ENCODE measurements at regions not wholly inside any gene's neighbourhood (a gene's known extent, or its start where the extent isn't known, plus 50 kb on each side); places are given as distances from the start of the nearest gene placed in this dataset.
"Not testable (repeated sequence)": the region's sequence is repeated elsewhere in the genome, so short reads cannot be mapped to it uniquely, and the experiment has no call there.

- H3K9ac ChIP-seq (ENCODE audit: low read depth in 1 of 2, low read length in 2 of 2); H3K4me3 ChIP-seq (ENCODE audit: low read depth in 1 of 2, low read length in 2 of 2); H3K4me1 ChIP-seq (ENCODE audit: control insufficient read depth in 1 of 2, insufficient read depth in 2 of 2, low read length in 2 of 2); H3K27me3 ChIP-seq (ENCODE audit: control insufficient read depth in 1 of 2, insufficient read depth in 2 of 2, low read length in 2 of 2); H3K9me3 ChIP-seq (ENCODE audit: control insufficient read depth in 1 of 2, low read length in 2 of 2); H3K27ac ChIP-seq (ENCODE audit: low read depth, low read length); H3K36me3 ChIP-seq (ENCODE audit: control insufficient read depth in 1 of 2, insufficient read depth in 2 of 2, low read length in 2 of 2): not testable (repeated sequence)
Measured at GRCh38 chr12:9396367-9396766, 188.2 kb upstream of the PZP start.

- not testable (repeated sequence) for H3K9ac ChIP-seq (ENCODE audit: low read depth in 1 of 2, low read length in 2 of 2); H3K36me3 ChIP-seq (ENCODE audit: control insufficient read depth in 1 of 2, insufficient read depth in 2 of 2, low read length in 2 of 2); H3K4me3 ChIP-seq (ENCODE audit: low read depth in 1 of 2, low read length in 2 of 2); H3K9me3 ChIP-seq (ENCODE audit: control insufficient read depth in 1 of 2, low read length in 2 of 2); H3K27ac ChIP-seq (ENCODE audit: low read depth, low read length); H3K4me1 ChIP-seq (ENCODE audit: control insufficient read depth in 1 of 2, insufficient read depth in 2 of 2, low read length in 2 of 2); H3K27me3 ChIP-seq (ENCODE audit: control insufficient read depth in 1 of 2, insufficient read depth in 2 of 2, low read length in 2 of 2)
Measured at GRCh38 chr12:9395220-9395619, 187.0 kb upstream of the PZP start.

GRCh38 chr12:9392842-9393241, 184.6 kb upstream of the PZP start:
- H3K9ac ChIP-seq (ENCODE audit: low read depth in 1 of 2, low read length in 2 of 2) = no peak overlapping the region
- no peak overlapping the region for H3K27ac ChIP-seq (ENCODE audit: low read depth, low read length)
- H3K4me3 ChIP-seq (ENCODE audit: low read depth in 1 of 2, low read length in 2 of 2) = no peak overlapping the region
- no peaks in the 10 kb centered on the region for H3K27me3 ChIP-seq (ENCODE audit: control insufficient read depth in 1 of 2, insufficient read depth in 2 of 2, low read length in 2 of 2)
- no peaks in the 10 kb centered on the region for H3K9me3 ChIP-seq (ENCODE audit: control insufficient read depth in 1 of 2, low read length in 2 of 2)
- no peaks in the 10 kb centered on the region for H3K4me1 ChIP-seq (ENCODE audit: control insufficient read depth in 1 of 2, insufficient read depth in 2 of 2, low read length in 2 of 2)
- H3K36me3 ChIP-seq (ENCODE audit: control insufficient read depth in 1 of 2, insufficient read depth in 2 of 2, low read length in 2 of 2) = no peaks in the 10 kb centered on the region

- H3K4me3 ChIP-seq (ENCODE audit: low read depth in 1 of 2, low read length in 2 of 2) = no peak overlapping the region
- H3K9ac ChIP-seq (ENCODE audit: low read depth in 1 of 2, low read length in 2 of 2) = no peak overlapping the region
- no peaks in the 10 kb centered on the region for H3K4me1 ChIP-seq (ENCODE audit: control insufficient read depth in 1 of 2, insufficient read depth in 2 of 2, low read length in 2 of 2)
- H3K27ac ChIP-seq (ENCODE audit: low read depth, low read length) = no peak overlapping the region
- H3K36me3 ChIP-seq (ENCODE audit: control insufficient read depth in 1 of 2, insufficient read depth in 2 of 2, low read length in 2 of 2) = no peaks in the 10 kb centered on the region
- no peaks in the 10 kb centered on the region for H3K9me3 ChIP-seq (ENCODE audit: control insufficient read depth in 1 of 2, low read length in 2 of 2)
- H3K27me3 ChIP-seq (ENCODE audit: control insufficient read depth in 1 of 2, insufficient read depth in 2 of 2, low read length in 2 of 2) = no peaks in the 10 kb centered on the region
Measured at GRCh38 chr12:9391815-9392214, 183.6 kb upstream of the PZP start.

GRCh38 chr12:9390761-9391160, 182.6 kb upstream of the PZP start:
- Histone ChIP-seq H3K36me3 (ENCODE audit: control insufficient read depth in 1 of 2, insufficient read depth in 2 of 2, low read length in 2 of 2) (no peaks in the 10 kb centered on the region), H3K4me1 (ENCODE audit: control insufficient read depth in 1 of 2, insufficient read depth in 2 of 2, low read length in 2 of 2) (no peaks in the 10 kb centered on the region), H3K9me3 (ENCODE audit: control insufficient read depth in 1 of 2, low read length in 2 of 2) (no peaks in the 10 kb centered on the region), H3K27me3 (ENCODE audit: control insufficient read depth in 1 of 2, insufficient read depth in 2 of 2, low read length in 2 of 2) (no peaks in the 10 kb centered on the region), H3K4me3 (ENCODE audit: low read depth in 1 of 2, low read length in 2 of 2) (no peak overlapping the region), H3K27ac (ENCODE audit: low read depth, low read length) (no peak overlapping the region), H3K9ac (ENCODE audit: low read depth in 1 of 2, low read length in 2 of 2) (no peak overlapping the region)

GRCh38 chr12:9389796-9390195, 181.6 kb upstream of the PZP start:
- Histone ChIP-seq H3K4me3 (ENCODE audit: low read depth in 1 of 2, low read length in 2 of 2) (no peak overlapping the region), H3K27ac (ENCODE audit: low read depth, low read length) (no peak overlapping the region), H3K9ac (ENCODE audit: low read depth in 1 of 2, low read length in 2 of 2) (no peak overlapping the region), H3K36me3 (ENCODE audit: control insufficient read depth in 1 of 2, insufficient read depth in 2 of 2, low read length in 2 of 2) (no peaks in the 10 kb centered on the region), H3K4me1 (ENCODE audit: control insufficient read depth in 1 of 2, insufficient read depth in 2 of 2, low read length in 2 of 2) (no peaks in the 10 kb centered on the region), H3K27me3 (ENCODE audit: control insufficient read depth in 1 of 2, insufficient read depth in 2 of 2, low read length in 2 of 2) (no peaks in the 10 kb centered on the region), H3K9me3 (ENCODE audit: control insufficient read depth in 1 of 2, low read length in 2 of 2) (no peaks in the 10 kb centered on the region)

- H3K9me3 ChIP-seq (ENCODE audit: control insufficient read depth in 1 of 2, low read length in 2 of 2) = no peaks in the 10 kb centered on the region
- no peak overlapping the region for H3K4me3 ChIP-seq (ENCODE audit: low read depth in 1 of 2, low read length in 2 of 2)
- H3K9ac ChIP-seq (ENCODE audit: low read depth in 1 of 2, low read length in 2 of 2) = no peak overlapping the region
- H3K27ac ChIP-seq (ENCODE audit: low read depth, low read length) = no peak overlapping the region
- no peaks in the 10 kb centered on the region for H3K36me3 ChIP-seq (ENCODE audit: control insufficient read depth in 1 of 2, insufficient read depth in 2 of 2, low read length in 2 of 2)
- H3K4me1 ChIP-seq (ENCODE audit: control insufficient read depth in 1 of 2, insufficient read depth in 2 of 2, low read length in 2 of 2) = no peaks in the 10 kb centered on the region
- H3K27me3 ChIP-seq (ENCODE audit: control insufficient read depth in 1 of 2, insufficient read depth in 2 of 2, low read length in 2 of 2) = no peaks in the 10 kb centered on the region
Measured at GRCh38 chr12:9388379-9388778, 180.2 kb upstream of the PZP start.

- Histone ChIP-seq H3K36me3 (ENCODE audit: control insufficient read depth in 1 of 2, insufficient read depth in 2 of 2, low read length in 2 of 2) (no peaks in the 10 kb centered on the region), H3K4me1 (ENCODE audit: control insufficient read depth in 1 of 2, insufficient read depth in 2 of 2, low read length in 2 of 2) (no peaks in the 10 kb centered on the region), H3K9ac (ENCODE audit: low read depth in 1 of 2, low read length in 2 of 2) (no peak overlapping the region), H3K9me3 (ENCODE audit: control insufficient read depth in 1 of 2, low read length in 2 of 2) (no peaks in the 10 kb centered on the region), H3K27me3 (ENCODE audit: control insufficient read depth in 1 of 2, insufficient read depth in 2 of 2, low read length in 2 of 2) (no peaks in the 10 kb centered on the region), H3K27ac (ENCODE audit: low read depth, low read length) (no peak overlapping the region), H3K4me3 (ENCODE audit: low read depth in 1 of 2, low read length in 2 of 2) (no peak overlapping the region)
Measured at GRCh38 chr12:9387450-9387849, 179.3 kb upstream of the PZP start.

- H3K4me1 ChIP-seq (ENCODE audit: control insufficient read depth in 1 of 2, insufficient read depth in 2 of 2, low read length in 2 of 2) = peaks cover 0 to 4% of the 10 kb centered on the region in 2 donors
- H3K9me3 ChIP-seq (ENCODE audit: control insufficient read depth in 1 of 2, low read length in 2 of 2) = no peaks in the 10 kb centered on the region
- H3K9ac ChIP-seq (ENCODE audit: low read depth in 1 of 2, low read length in 2 of 2) = no peak overlapping the region
- no peaks in the 10 kb centered on the region for H3K27me3 ChIP-seq (ENCODE audit: control insufficient read depth in 1 of 2, insufficient read depth in 2 of 2, low read length in 2 of 2)
- no peak overlapping the region for H3K4me3 ChIP-seq (ENCODE audit: low read depth in 1 of 2, low read length in 2 of 2)
- H3K27ac ChIP-seq (ENCODE audit: low read depth, low read length) = no peak overlapping the region
- H3K36me3 ChIP-seq (ENCODE audit: control insufficient read depth in 1 of 2, insufficient read depth in 2 of 2, low read length in 2 of 2) = no peaks in the 10 kb centered on the region
Measured at GRCh38 chr12:9383585-9383984, 175.4 kb upstream of the PZP start.

- no peaks in the 10 kb centered on the region for H3K27me3 ChIP-seq (ENCODE audit: control insufficient read depth in 1 of 2, insufficient read depth in 2 of 2, low read length in 2 of 2)
- no peaks in the 10 kb centered on the region for H3K9me3 ChIP-seq (ENCODE audit: control insufficient read depth in 1 of 2, low read length in 2 of 2)
- no peak overlapping the region for H3K27ac ChIP-seq (ENCODE audit: low read depth, low read length)
- peaks cover 0 to 4% of the 10 kb centered on the region in 2 donors for H3K4me1 ChIP-seq (ENCODE audit: control insufficient read depth in 1 of 2, insufficient read depth in 2 of 2, low read length in 2 of 2)
- H3K36me3 ChIP-seq (ENCODE audit: control insufficient read depth in 1 of 2, insufficient read depth in 2 of 2, low read length in 2 of 2) = no peaks in the 10 kb centered on the region
- no peak overlapping the region for H3K9ac ChIP-seq (ENCODE audit: low read depth in 1 of 2, low read length in 2 of 2)
- no peak overlapping the region for H3K4me3 ChIP-seq (ENCODE audit: low read depth in 1 of 2, low read length in 2 of 2)
Measured at GRCh38 chr12:9381619-9382018, 173.4 kb upstream of the PZP start.

GRCh38 chr12:9380650-9381049, 172.5 kb upstream of the PZP start:
- H3K27me3 ChIP-seq (ENCODE audit: control insufficient read depth in 1 of 2, insufficient read depth in 2 of 2, low read length in 2 of 2) = no peaks in the 10 kb centered on the region
- no peaks in the 10 kb centered on the region for H3K9me3 ChIP-seq (ENCODE audit: control insufficient read depth in 1 of 2, low read length in 2 of 2)
- H3K27ac ChIP-seq (ENCODE audit: low read depth, low read length) = no peak overlapping the region
- H3K36me3 ChIP-seq (ENCODE audit: control insufficient read depth in 1 of 2, insufficient read depth in 2 of 2, low read length in 2 of 2) = no peaks in the 10 kb centered on the region
- H3K4me3 ChIP-seq (ENCODE audit: low read depth in 1 of 2, low read length in 2 of 2) = no peak overlapping the region
- peaks cover 0 to 4% of the 10 kb centered on the region in 2 donors for H3K4me1 ChIP-seq (ENCODE audit: control insufficient read depth in 1 of 2, insufficient read depth in 2 of 2, low read length in 2 of 2)
- H3K9ac ChIP-seq (ENCODE audit: low read depth in 1 of 2, low read length in 2 of 2) = no peak overlapping the region

Data from duodenal mucosa (tissue), 2 donors.